ENCODE measurements at regions not wholly inside any gene's neighbourhood (a gene's known extent, or its start where the extent isn't known, plus 50 kb on each side); places are given as distances from the start of the nearest gene placed in this dataset.
A peak's percentile ranks its signal among the peaks of the same experiment; 100 is the strongest.

DNA sequence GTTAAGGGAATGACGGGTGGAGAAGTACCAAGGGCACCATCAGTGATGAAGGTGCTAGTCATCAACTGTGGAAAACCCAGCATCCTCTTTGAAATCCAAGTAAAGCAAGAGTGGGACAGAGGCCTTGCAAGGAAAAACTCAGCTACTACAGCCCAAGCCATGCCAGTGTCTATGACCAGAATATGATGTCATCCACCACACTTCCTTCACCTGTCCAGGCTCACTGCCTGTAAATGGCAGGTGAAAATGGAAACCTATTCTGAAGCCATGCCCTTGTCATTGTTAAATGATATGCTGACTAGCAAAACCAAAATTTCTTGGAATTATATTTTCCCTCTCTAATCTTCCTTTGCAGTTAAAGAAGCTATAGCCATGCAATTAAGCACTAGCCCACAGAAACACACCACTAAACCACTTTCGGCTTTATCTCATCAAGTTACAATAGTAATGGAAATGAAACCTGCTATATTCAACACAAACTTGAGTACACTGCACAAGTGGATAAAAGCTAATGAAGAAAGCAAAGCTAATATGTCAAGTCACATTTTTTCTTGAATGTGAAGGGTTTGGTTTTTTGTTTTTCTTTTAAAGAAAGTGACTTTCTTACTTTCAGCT lies 96.3 kb upstream of the RALGPS2 start:
- Mint-ChIP-seq H3K27ac (ENCODE audit: low read depth, unreplicated experiment) (no peak overlapping the region), H3K27me3 (ENCODE audit: insufficient read depth, unreplicated experiment) (no peaks in the 10 kb centered on the region), H3K4me3 (ENCODE audit: unreplicated experiment) (no peak overlapping the region), H3K4me1 (ENCODE audit: insufficient read depth, unreplicated experiment) (peaks cover 32% of the 10 kb centered on the region), H3K36me3 (ENCODE audit: insufficient read depth, unreplicated experiment) (no peaks in the 10 kb centered on the region), H3K9me3 (ENCODE audit: unreplicated experiment) (no peaks in the 10 kb centered on the region)
- no TSS peak for BruUV-seq (replicated peaks)
- TF ChIP-seq, protein P1, sequence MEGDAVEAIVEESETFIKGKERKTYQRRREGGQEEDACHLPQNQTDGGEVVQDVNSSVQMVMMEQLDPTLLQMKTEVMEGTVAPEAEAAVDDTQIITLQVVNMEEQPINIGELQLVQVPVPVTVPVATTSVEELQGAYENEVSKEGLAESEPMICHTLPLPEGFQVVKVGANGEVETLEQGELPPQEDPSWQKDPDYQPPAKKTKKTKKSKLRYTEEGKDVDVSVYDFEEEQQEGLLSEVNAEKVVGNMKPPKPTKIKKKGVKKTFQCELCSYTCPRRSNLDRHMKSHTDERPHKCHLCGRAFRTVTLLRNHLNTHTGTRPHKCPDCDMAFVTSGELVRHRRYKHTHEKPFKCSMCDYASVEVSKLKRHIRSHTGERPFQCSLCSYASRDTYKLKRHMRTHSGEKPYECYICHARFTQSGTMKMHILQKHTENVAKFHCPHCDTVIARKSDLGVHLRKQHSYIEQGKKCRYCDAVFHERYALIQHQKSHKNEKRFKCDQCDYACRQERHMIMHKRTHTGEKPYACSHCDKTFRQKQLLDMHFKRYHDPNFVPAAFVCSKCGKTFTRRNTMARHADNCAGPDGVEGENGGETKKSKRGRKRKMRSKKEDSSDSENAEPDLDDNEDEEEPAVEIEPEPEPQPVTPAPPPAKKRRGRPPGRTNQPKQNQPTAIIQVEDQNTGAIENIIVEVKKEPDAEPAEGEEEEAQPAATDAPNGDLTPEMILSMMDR (IDR thresholded peaks at IDR 0.05; ENCODE audit: unreplicated experiment): no peak
- no peak for DNase-seq (ENCODE audit: unreplicated experiment)
- intact Hi-C loops (cut with micrococcal nuclease): no loop called here
- ChIA-PET POLR2A (interaction anchor here (0.5 to 1.1 kb wide), 2 partner anchors 18 to 22 kb away, joined by 3 read pairs; no protein-coding TSS in a partner anchor), CTCF (interaction anchor here (0.5 to 0.7 kb wide), 4 partner anchors 8 to 169 kb away, joined by 3 to 5 read pairs (median 3); no protein-coding TSS in a partner anchor)

- H3K27me3 Mint-ChIP-seq (ENCODE audit: insufficient read depth, unreplicated experiment): no peaks in the 10 kb centered on the region
- H3K4me3 Mint-ChIP-seq (ENCODE audit: unreplicated experiment): no peak overlapping the region
- peaks cover 33% of the 10 kb centered on the region for H3K4me1 Mint-ChIP-seq (ENCODE audit: insufficient read depth, unreplicated experiment)
- H3K36me3 Mint-ChIP-seq (ENCODE audit: insufficient read depth, unreplicated experiment): no peaks in the 10 kb centered on the region
- TF ChIP-seq, protein P1 (IDR thresholded peaks at IDR 0.05; ENCODE audit: unreplicated experiment): no peak
- ChIA-PET POLR2A (interaction anchor here (0.5 to 1.1 kb wide), 3 partner anchors 18 to 21 kb away, joined by 3 to 6 read pairs (median 3); no protein-coding TSS in a partner anchor), CTCF (interaction anchor here (0.5 to 2.3 kb wide), 6 partner anchors 9 to 286 kb away, joined by 3 to 15 read pairs (median 3); no protein-coding TSS in a partner anchor)
- DNase-seq (ENCODE audit: unreplicated experiment): no peak
- H3K27ac Mint-ChIP-seq (ENCODE audit: low read depth, unreplicated experiment): no peak overlapping the region
- intact Hi-C loops (cut with micrococcal nuclease): no loop called here
- no peaks in the 10 kb centered on the region for H3K9me3 Mint-ChIP-seq (ENCODE audit: unreplicated experiment)
- no TSS peak for BruUV-seq (replicated peaks)
Observed at GRCh38 chr1:178629252-178630154, 95.5 kb upstream of the RALGPS2 start.

DNA sequence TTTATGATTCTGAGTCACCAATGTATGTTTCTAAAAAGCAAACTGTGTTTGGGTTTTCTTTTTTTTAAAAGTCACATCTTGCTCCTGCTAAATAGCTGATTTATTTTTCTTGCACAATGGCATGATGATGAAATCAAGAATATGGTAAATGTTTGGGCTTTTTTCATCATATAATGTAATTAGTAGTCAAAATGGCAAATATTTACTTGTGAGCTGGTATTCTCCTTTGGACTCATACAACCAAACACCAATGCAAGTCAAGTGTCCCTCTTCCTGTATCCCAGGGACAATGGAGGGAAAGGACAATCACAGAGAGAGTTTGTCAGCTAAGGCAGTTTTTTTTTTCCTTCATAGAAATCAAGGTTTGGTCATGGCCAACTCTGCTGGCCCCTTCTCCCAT lies 94.6 kb upstream of the RALGPS2 start:
- peak; percentile 45 for DNase-seq (ENCODE audit: unreplicated experiment)

More for the DNA sequence above, 94.6 kb upstream of the RALGPS2 start:
- peaks cover 33% of the 10 kb centered on the region for H3K4me1 Mint-ChIP-seq (ENCODE audit: insufficient read depth, unreplicated experiment)
- H3K27ac Mint-ChIP-seq (ENCODE audit: low read depth, unreplicated experiment): no peak overlapping the region
- CTCF ChIA-PET: interaction anchor here (0.6 to 2.3 kb wide), 5 partner anchors 88 to 287 kb away, joined by 3 to 15 read pairs (median 4); no protein-coding TSS in a partner anchor
- H3K27me3 Mint-ChIP-seq (ENCODE audit: insufficient read depth, unreplicated experiment): no peaks in the 10 kb centered on the region
- no peak overlapping the region for H3K4me3 Mint-ChIP-seq (ENCODE audit: unreplicated experiment)
- intact Hi-C loops (cut with micrococcal nuclease): no loop called here
- BruUV-seq (replicated peaks): no TSS peak
- H3K9me3 Mint-ChIP-seq (ENCODE audit: unreplicated experiment): no peaks in the 10 kb centered on the region
- TF ChIP-seq, protein P1 (IDR thresholded peaks at IDR 0.05; ENCODE audit: unreplicated experiment): no peak
- POLR2A ChIA-PET: interaction anchor here (0.7 to 1.1 kb wide), 3 partner anchors 12 to 96 kb away, joined by 3 to 6 read pairs (median 5); no protein-coding TSS in a partner anchor
- H3K36me3 Mint-ChIP-seq (ENCODE audit: insufficient read depth, unreplicated experiment): no peaks in the 10 kb centered on the region
